OCI-LY1 (cell line): ENCODE measurements at regions not wholly inside any gene's neighbourhood (a gene's known extent, or its start where the extent isn't known, plus 50 kb on each side); places are given as distances from the start of the nearest gene placed in this dataset.

Experiments used
- EZH2 ChIP-seq: fragments of 200-600 bp; sonication (generic), shearing (Covaris generic); IDR thresholded peaks from 2 replicates; pipeline ENCODE4 v1.8.0; 2017; ENCODE audit warnings: borderline replicate concordance, mixed run types, mild to moderate bottlenecking, antibody characterized with exemption, low read length, moderate library complexity, mixed read lengths
- TF ChIP-seq, protein P1 (sequence below): fragments of 200-600 bp; sonication (generic), shearing (Covaris generic); IDR thresholded peaks from 2 replicates; pipeline ENCODE4 v1.5.1; 2017; ENCODE audit warnings: mild to moderate bottlenecking, antibody characterized with exemption, low read length, moderate library complexity, mixed read lengths

DNA sequence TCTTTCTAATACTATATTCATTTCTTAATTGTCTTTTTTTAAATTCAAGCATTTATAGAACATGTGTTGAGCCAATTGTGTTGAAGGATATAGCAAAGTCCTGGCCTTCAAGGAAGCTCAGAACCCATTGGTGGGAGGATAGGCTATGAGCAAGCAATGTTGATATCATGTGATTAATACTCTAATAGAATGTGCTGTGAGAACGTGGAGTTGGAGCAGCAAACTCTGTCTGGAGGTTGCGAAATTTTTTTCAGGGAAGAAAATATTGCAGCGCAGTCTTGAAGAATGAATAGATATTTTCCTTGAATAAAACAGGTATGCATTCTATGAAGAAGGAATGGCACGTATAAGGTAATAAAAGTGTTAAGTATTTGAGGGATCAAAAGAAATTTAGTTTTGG is 229.2 kb upstream of the KCNK2 start:
- TF ChIP-seq, protein P1, sequence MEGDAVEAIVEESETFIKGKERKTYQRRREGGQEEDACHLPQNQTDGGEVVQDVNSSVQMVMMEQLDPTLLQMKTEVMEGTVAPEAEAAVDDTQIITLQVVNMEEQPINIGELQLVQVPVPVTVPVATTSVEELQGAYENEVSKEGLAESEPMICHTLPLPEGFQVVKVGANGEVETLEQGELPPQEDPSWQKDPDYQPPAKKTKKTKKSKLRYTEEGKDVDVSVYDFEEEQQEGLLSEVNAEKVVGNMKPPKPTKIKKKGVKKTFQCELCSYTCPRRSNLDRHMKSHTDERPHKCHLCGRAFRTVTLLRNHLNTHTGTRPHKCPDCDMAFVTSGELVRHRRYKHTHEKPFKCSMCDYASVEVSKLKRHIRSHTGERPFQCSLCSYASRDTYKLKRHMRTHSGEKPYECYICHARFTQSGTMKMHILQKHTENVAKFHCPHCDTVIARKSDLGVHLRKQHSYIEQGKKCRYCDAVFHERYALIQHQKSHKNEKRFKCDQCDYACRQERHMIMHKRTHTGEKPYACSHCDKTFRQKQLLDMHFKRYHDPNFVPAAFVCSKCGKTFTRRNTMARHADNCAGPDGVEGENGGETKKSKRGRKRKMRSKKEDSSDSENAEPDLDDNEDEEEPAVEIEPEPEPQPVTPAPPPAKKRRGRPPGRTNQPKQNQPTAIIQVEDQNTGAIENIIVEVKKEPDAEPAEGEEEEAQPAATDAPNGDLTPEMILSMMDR: no peak
- TF ChIP-seq EZH2: no peak
